NOMO-1 treated with dmso at 0.1 percent for 144 hours (cell line): ENCODE measurements at regions not wholly inside any gene's neighbourhood (a gene's known extent, or its start where the extent isn't known, plus 50 kb on each side); places are given as distances from the start of the nearest gene placed in this dataset.

Experiments
- DNase-seq: peaks from one replicate; lab custom pipeline; 2025; ENCODE audit not compliant: unreplicated experiment; lab: John Stamatoyannopoulos, UW

GRCh38 chr11:15579287-15580001, 464.7 kb downstream of the INSC start:
- DNase-seq = no peak

DNA sequence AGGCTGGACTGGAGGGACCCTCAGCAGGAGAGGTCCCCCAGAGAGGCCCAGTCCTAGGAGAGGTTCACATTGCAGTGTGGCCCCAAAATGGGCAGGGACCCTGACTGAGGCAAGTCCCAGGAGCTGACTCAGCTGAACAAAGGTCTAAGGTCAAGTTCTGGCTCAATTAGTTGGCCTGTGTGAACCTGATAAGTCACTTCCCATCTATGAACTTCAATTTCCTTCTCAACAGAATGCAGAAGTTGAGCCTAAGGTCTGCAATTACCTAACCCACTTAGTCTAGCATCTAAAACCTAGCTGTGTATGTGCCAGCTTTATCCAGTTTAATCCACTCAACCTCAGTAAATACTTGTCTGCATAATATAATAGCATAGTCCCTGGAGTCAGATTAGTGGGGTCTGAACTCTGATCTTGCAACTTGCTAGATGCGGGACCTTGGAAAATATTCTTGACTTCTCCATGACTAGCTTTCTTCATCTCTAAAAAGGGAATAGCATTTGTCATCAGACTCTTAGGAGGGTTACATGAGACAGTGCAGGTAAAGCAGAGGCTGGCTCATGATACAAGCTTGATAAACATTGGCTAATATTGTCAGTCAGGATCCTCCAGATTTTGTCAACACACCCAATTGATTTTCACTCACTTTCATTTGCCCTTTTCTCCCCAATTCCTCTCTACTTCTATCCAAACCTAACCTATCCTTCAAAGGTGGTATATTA, 465.5 kb downstream of the INSC start:
- DNase-seq = peak; percentile 85

GRCh38 chr11:15580775-15581095, 466.0 kb downstream of the INSC start:
- DNase-seq = no peak

GRCh38 chr11:15584158-15584557, 469.4 kb downstream of the INSC start:
- DNase-seq = no peak

- no peak for DNase-seq
Observed at GRCh38 chr11:15585602-15586331, 471.0 kb downstream of the INSC start.

GRCh38 chr11:15586741-15587473, 472.2 kb downstream of the INSC start:
- DNase-seq = no peak

DNA sequence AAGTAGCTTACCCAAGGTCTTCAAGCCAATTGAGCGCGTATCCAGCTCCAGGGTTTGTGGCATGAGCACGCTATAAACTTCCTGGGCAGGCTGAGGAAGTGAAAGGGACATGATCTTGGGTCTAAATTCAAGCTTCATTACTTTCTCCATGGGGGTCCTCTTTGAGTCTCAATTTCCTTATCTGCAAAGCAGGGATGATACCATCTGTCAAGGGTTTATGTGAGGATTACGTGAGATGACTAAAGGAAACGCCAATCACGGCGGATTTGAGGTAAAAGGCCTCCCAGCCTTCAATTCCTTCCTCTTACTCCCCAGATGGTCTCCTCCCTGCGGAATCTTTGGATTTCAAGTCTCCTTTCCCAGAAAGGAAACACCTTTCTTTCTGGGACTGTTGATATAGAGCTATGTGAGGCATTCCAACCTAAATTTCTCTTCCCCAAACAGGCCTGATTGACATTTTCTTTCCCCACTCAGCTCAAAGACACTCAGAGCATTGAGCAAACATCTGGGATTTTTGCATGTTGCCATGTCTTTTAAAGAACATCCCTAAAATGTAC, 474.4 kb downstream of the INSC start:
- no peak for DNase-seq

- no peak for DNase-seq
Observed at GRCh38 chr11:15590132-15590531, 475.4 kb downstream of the INSC start.

DNA sequence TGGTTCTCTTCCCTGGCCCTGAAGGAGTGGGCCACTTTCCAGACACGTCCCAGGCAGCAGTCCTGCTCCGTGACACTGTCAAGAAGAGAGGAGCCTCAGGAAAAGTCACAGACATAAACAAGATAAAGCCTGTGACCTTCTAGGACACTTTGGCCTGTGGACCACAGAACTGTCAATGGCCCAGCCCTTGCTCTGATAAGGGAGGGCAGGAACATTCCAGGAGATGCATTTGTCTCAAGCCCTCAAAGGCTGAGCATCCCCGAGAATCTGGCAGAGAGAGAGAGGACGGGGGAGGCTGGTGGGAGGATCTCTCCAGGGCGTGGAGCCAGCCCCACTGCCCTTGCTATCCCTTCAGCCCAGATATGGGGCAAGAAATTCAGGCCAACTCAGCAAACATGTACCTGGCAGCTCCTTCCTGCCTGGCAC, 476.4 kb downstream of the INSC start:
- no peak for DNase-seq

DNA sequence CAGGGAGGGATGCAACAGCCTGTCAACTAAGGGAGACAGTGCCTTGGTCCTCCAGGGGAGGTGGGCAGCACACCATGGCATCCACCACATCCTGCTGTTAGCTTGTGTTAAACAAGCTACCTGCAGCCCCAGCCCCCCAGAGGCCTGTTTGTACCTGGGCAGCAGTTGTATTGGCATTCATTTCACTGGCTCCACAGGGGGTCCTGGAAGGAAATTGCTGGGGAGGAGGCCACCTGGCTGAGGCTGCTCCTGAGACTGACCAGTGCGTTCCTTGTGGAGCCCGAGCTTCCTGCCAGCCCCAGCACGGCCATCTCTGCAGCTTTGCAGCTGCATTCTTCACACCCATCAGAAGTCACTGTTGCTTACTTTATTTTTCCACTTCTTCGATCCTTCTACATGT, 479.9 kb downstream of the INSC start:
- DNase-seq = no peak

- no peak for DNase-seq
Observed at GRCh38 chr11:15599376-15599775, 484.7 kb downstream of the INSC start.

- no peak for DNase-seq
Observed at GRCh38 chr11:15602047-15602446, 487.3 kb downstream of the INSC start.

DNA sequence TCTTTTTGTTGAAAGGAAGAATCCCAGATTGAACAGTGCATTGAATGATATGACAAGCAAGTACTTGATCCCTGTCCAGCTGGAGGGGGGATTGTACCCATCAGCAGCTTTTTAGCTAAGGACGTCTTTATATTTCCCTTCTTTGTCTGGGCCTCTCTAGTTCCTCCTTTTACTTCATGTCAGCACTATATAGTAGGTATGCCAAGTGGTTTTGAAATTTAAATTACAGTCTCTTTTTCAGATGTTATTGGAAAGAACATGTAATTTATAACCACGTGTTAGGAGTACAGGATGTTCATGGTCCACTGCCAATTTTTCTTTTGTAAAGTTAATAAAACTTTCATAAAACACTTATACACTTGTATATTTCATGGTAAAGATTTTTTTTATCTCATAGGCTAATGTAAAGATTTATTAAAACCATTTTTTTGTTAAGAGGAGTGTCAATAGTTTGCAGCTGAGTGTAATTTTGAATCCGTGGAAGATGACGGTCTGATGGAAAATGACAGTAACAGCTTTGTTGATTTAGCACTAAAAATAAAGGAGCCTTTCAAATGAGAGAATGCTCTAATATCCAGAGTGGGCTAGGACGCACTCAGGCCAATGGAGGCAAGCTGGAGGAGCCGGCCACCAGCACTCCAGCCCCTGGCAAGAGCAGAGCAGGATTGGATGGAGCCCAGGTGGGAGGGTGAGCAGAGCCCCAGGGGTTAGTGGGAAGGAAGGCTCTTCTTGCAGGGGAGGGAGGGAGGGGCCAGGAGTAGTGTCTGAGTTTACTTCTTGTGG, 488.3 kb downstream of the INSC start:
- DNase-seq = peak; percentile 5

GRCh38 chr11:15605094-15605493, 490.4 kb downstream of the INSC start:
- no peak for DNase-seq

DNA sequence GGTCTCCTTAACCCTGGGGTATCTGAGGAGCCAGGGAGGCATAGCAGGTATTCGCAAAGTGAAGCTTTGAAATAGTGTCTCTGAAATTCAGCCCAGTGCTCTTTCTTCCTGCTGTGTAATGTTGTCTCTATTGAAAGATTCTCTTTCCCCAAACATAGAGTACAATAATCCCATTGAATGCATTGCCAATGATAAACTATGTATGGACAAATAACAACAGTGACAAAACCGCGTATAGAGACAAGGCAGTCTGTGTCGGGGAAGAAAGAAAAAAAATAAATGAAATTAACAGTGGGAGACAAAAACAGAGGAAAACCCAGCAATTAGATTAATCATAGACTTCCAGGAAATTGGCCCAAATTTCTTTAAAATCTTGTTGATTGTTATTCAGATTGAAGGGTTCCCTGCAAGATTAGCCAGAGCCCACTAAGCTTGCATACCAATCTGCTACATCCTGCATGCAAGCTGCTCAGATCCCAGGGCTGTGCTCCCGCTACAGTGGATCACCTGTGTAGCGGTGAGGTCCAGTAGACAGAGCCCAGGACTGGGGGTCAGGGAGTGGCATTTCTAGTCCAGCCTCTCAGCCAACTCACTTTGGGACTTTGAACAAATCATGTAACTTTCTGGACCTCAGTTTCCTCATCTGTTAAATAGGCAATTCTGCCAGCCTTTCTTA, 492.8 kb downstream of the INSC start:
- DNase-seq = no peak

GRCh38 chr11:15609445-15609844, 494.7 kb downstream of the INSC start:
- DNase-seq = no peak

GRCh38 chr11:15610881-15611280, 496.2 kb downstream of the INSC start:
- DNase-seq = no peak

DNA sequence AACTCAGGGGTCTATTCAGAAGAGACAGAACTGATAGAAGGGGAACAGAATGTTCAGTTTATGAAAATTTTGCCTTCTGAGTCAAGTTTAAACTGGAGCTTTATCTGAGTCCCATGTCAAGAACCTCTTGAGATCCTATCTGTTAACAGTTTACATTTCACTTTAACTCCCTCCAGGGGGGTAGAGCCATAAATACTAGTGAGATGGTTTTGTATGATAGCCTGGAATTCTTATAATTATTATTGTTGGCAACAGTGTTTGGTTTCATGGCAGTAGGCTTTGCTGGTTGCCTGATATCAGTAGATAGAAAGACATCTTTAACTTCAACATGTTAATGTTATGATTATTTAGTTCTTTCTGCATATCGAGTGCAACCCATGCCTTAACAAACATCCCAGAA, 498.5 kb downstream of the INSC start:
- no peak for DNase-seq

- no peak for DNase-seq
Observed at GRCh38 chr11:15613789-15614188, 499.1 kb downstream of the INSC start.
